HG02981 (cell line): ENCODE measurements at regions not wholly inside any gene's neighbourhood (a gene's known extent, or its start where the extent isn't known, plus 50 kb on each side); places are given as distances from the start of the nearest gene placed in this dataset.

Experiments used
- ATAC-seq: cut with Tn5 transposase; IDR thresholded peaks from one replicate; pipeline ENCODE4 v1.9.1; 2021; ENCODE audit warnings: mild to moderate bottlenecking, moderate library complexity; ENCODE audit not compliant: unreplicated experiment

DNA sequence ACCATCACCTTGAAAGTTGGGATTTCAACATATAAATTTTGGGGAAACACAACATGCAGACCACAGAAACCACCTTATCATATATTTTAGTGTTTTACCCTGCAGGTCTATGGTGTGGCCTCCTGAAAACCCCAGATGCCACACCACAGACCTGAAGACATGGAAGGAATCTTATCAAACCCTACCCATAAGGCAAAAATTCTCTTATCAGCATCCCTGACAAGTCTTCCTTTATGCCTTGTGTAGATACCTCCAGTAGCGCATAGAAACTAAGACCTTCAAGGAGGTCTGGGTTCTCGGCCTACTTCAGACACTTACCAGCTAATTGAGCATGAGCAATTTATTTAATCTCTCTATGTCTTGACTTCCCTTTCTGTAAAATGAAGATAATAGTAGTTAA lies 59.1 kb upstream of the SLC14A2 start:
- no peak for ATAC-seq

DNA sequence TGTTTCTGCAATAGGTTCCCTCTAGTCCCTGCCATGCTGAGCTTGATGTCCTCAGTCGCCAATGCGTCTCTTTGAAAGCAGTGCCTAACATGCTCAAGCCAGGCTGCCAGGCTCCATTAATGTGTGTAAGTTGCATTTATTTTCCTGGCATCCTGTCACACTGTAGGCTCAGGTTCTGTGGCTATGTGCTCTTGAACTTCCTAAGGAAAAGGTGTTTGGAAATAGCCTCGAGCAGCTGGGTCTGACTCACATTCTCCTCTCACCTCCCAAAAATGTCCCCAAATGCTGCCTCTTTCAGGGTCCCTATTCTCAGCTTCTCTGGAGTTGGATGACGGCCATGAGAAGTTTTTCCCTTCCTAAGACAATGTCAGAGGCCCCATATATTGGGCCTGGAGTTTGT lies 58.0 kb upstream of the SLC14A2 start:
- ATAC-seq, result no peak

DNA sequence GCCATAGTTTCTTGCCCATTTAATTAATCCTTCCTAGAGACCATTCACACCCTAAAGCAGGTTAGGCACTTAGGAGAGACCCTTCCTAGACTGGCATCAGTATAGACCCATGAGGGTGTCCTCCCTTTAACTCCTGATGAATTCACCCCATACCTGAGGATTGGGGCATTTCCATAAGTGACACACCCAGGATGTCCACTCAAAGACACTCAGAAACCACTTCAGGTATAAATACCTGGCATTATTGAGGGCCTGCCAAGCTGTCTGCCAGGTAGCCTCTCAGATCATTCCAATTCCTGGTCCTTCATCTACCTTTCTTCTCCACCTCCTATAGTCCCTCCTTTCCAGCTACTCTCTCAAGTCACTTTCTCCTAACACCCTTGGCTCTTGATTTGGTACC lies 57.5 kb upstream of the SLC14A2 start:
- no peak for ATAC-seq

DNA sequence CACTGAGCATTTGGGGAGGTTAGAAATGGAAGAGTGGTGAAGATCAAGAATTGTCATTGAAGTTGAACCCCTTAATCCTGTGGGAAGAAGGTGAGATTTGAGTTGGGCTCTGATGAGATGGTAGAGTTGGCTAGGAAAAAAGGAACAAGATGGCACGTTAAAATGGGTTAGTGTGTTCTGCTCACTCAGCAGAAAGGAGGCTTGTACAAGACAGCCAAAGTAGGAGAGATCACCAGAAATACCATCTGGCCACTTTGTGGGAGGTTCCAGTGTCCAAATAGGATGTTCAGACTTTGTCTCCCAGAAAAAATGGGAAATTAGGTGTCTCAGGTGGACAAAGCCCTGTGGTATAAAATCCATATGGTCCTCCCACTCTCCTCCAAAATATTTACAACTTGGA lies 56.0 kb upstream of the SLC14A2 start:
- ATAC-seq, result no peak

DNA sequence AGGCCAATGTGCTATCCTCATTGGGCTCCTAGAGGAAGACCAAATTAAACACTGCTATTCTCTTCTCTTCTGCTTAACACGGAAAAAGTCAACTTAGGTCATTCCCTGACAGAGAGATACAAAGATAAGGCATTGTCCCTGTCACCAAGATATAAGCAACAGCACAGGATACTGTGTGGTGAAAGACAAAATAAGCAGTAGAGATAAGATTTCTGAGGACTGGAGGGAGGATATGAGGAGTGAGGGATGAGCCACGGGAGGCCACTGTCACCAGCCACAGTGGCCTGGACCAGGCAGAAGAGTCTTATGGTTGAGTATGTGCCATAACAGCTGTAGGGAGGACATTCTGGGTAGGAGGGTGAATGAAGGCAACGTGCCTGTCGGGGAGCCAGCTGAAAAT lies 54.4 kb upstream of the SLC14A2 start:
- ATAC-seq, result no peak

DNA sequence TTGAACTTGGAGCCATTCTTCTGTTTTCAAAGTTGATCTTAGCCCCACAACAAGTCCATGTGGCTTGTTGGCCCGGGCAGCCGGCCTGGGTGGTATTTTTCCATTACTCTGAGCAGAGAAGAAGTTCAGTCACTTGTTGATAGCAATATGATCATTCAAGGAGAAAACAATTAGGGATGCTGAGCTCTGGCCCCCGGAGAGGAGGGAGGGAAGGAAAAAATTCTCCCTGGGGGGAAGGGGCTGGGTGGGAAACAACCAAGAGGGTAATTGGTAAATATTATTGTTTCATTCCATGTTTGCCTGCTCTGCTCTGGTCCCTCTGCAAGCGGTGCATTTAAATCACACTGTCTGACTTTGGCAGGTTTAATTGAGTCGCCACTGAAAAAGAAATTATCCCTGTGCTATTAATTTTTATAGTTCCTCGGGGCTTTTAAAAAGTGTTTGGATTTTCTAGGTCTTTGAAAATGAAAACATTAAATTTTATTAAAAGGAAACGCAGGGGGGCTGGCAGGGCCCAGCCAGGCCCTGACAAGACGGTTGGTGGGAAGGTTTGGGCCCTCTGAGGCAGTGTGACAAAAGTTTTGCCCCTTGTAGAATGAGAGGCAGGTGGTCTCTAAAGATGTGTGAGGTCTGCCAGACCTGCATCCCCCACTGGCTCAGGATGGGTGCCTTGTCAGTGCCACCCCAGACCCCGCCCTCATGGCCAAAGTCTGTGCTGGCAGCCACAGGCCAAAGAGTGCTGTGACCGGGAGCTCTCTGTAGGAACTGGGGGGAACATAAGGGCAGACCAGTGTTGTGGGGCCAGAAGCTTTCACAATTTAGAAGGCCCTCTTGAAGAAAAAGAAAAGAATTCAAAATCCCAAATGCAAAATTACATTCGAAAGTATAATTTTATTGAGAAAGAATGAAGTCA lies 52.5 kb upstream of the SLC14A2 start:
- ATAC-seq, result no peak

DNA sequence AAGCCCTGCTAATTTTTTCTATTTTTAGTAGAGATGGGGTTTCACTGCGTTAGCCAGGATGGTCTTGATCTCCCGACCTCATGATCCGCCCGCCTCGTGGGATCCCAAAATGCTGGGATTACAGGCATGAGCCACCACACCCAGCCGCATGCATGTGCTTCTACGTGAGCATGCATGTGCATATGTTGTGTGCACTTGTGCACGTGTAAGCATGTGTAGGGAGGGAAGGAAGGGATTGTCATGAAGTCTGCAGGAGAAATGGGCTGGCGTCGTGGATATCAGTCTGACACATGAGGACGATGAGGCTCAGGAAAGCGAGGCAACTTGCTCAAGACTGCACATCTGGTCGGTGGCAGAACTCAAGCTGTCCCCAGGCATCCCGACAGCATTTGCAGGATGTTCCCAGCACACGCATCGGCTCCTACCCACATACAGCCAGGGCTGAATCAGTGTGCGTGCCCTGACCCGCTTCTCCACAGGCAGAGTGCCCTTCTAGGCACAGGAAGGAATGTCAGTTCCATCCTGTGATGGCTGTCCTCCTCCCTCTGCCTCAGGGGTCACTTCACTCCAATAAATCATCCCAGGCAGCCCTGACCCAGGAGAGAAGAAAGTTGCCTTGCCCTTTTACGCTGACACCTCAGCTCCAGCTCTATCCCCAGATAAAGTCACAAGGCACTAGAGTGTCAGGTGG lies 49.9 kb upstream of the SLC14A2 start:
- no peak for ATAC-seq
